LNCaP clone FGC (cell line): ENCODE measurements at regions not wholly inside any gene's neighbourhood (a gene's known extent, or its start where the extent isn't known, plus 50 kb on each side); places are given as distances from the start of the nearest gene placed in this dataset.

Source experiments
- DNase-seq: peaks from one replicate; pipeline ENCODE4 v3.0.0-alpha.2; 2011; ENCODE audit warnings: low read depth
- H3K4me3 ChIP-seq: 2 replicates; pipeline ENCODE4 v1.5.1; 2011; ENCODE audit warnings: mild to moderate bottlenecking, low read depth, low read length, control low read depth
- TF ChIP-seq, protein P1 (sequence below): IDR thresholded peaks from 2 replicates; pipeline ENCODE4 v1.5.1; 2012; ENCODE audit warnings: mild to moderate bottlenecking; ENCODE audit not compliant: control insufficient read depth, insufficient read depth; ENCODE audit errors: extremely low read depth

DNA sequence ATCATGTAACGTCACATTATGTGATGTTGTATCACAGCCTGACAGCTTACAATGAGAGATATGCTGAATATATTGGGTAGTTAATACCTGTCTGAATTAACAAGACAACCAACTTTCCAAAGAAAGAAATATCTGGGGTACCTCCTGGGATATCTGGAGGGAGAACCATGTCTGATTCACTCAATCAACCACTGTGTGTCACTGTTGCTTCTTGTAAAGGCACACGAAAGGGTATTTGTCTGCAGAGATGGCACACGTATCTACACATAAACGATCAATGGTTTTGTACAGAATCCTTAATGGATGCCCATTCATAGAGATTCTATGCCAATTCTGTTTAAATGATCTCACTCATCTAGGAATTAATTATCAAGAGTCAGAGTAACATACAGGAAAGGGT is 252.1 kb upstream of the TMCO5A start:
- no peak for DNase-seq
- TF ChIP-seq, protein P1, sequence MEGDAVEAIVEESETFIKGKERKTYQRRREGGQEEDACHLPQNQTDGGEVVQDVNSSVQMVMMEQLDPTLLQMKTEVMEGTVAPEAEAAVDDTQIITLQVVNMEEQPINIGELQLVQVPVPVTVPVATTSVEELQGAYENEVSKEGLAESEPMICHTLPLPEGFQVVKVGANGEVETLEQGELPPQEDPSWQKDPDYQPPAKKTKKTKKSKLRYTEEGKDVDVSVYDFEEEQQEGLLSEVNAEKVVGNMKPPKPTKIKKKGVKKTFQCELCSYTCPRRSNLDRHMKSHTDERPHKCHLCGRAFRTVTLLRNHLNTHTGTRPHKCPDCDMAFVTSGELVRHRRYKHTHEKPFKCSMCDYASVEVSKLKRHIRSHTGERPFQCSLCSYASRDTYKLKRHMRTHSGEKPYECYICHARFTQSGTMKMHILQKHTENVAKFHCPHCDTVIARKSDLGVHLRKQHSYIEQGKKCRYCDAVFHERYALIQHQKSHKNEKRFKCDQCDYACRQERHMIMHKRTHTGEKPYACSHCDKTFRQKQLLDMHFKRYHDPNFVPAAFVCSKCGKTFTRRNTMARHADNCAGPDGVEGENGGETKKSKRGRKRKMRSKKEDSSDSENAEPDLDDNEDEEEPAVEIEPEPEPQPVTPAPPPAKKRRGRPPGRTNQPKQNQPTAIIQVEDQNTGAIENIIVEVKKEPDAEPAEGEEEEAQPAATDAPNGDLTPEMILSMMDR: no peak
- no peak overlapping the region for H3K4me3 ChIP-seq

DNA sequence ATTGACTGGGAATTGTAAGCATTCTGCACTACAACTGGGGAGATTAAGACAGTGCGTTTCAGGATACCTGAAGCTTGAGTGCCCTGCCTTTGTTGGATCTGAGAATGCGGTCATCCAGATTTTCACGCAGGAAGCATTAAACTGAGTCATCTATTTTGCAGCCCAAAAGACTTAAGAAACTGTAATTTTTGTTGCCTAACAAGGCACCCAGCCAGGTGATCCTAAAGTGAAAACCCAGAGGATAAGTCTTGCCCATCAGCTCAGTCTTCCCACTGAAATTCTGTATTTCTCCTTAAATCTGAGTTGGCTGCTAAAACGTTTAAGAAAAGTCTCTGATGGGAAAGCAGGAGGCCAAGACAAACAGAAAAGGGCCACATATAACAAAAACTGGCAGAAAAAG is 242.5 kb upstream of the TMCO5A start:
- no peak overlapping the region for H3K4me3 ChIP-seq
- TF ChIP-seq, protein P1: no peak
- DNase-seq: no peak

DNA sequence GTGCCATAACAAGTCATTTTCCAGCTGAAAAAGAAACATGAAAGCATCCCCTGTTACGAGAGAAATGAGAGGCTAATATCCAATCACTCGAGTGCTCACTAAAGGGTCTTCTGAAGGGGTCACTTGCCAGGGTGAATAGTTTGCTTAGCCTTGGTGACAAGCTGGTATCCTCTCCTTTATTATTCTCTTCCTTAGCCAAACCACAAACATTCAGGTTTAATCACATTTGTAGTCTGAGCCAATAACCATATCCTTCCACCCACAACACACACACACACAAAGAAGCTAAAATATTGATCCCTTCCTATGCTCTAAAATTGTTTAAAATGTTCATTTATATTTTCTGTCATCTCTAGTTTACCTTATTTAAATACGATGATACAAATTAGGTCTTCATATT is 240.5 kb upstream of the TMCO5A start:
- no peak for DNase-seq
- TF ChIP-seq, protein P1: no peak
- H3K4me3 ChIP-seq: no peak overlapping the region

DNA sequence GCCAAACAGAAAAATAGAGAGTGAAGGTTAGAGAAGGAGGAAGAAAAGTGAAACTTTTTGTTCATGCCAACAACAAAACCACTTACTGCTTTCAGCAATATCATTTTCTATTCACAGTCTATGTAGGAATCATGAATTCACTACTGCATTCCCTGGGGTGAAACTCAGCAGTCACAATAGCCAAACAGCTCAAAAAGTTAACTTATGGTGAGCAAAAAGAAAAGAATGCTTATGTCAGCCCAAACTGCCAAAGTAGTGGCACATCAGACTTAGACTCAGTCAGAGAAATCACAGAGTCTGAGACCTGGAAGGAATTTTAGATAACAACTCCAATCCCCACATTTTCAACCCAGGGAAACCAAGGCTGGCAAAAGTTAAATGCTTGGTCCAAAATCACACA is 238.7 kb upstream of the TMCO5A start:
- no peak for DNase-seq
- TF ChIP-seq, protein P1: no peak
- no peak overlapping the region for H3K4me3 ChIP-seq

DNA sequence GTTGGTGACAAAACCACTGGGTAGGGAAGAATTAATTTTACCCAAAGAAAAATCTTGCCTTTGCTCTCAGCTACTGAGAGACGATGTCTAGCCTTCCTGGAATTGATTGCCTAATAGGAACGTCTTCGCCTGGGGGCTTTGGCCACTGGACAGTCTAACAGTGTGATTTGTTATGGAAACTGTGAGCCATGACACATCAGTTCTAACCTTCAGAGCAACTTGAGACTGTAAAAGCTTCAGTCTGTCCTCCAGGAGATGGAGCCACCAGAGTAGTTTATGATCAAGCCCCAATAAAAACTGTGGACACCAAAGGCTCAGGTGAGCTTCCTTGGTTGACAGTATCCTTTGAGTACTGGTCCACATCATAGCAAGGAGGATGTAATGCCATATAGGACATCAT is 235.8 kb upstream of the TMCO5A start:
- no peak overlapping the region for H3K4me3 ChIP-seq
- TF ChIP-seq, protein P1: peak; percentile 17; the same call in 1 of the 2 replicates
- no peak for DNase-seq

DNA sequence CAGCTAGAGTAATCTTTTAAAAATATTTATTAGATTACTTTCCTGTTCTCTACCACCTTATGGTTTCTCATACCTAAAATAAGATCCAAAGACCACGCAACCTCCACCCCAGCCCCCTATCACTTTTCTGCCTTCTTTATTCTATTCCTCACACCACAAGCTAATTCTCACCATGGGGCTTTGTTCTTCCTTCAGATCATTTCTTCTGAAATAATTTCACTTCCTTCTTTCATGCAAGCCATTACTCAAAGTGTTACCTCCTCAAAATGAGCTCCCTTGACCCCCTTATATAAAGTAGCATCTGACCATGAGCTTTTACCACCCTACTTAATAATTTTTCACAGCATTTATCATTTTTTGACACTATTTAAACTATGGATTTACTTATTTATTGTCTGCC is 233.2 kb upstream of the TMCO5A start:
- TF ChIP-seq, protein P1: no peak
- H3K4me3 ChIP-seq: no peak overlapping the region
- no peak for DNase-seq

DNA sequence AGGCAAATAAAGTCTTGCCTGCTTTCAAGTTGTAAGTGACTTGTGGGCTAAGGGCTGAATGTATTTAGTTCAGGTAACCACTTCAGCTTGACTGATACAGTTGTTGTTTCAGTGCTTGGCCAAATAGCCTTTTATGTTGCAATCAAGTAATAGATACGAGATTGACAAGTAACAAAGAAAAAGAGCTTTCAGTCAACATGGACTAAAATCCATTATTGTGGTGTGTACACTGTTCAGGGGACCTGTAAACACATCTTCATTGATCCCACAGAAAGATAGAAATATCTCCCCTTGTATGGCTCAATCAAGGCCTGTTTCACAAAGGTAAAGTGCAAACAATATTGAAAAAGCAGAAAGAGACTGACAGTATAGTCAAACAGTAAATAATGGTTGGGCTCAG is 224.8 kb upstream of the TMCO5A start:
- TF ChIP-seq, protein P1: no peak
- no peak overlapping the region for H3K4me3 ChIP-seq
- DNase-seq: no peak
